SK-N-SH treated with all-trans-retinoic acid at 6 μM for 48 hours (cell line): ENCODE measurements at regions not wholly inside any gene's neighbourhood (a gene's known extent, or its start where the extent isn't known, plus 50 kb on each side); places are given as distances from the start of the nearest gene placed in this dataset.

ENCODE experiments used
- ATAC-seq: fragments of 200-7000 bp; cut with Tn5 transposase; 3 replicates; pipeline ENCODE4 v1.9.1; 2020; ENCODE audit warnings: mild to moderate bottlenecking, moderate library complexity
- BACH2 ChIP-seq: fragments of 250-450 bp; sonication (Bioruptor Pico); IDR thresholded peaks from 2 replicates; pipeline ENCODE4 v1.9.0; 2021; ENCODE audit warnings: mild to moderate bottlenecking, borderline replicate concordance
- CSRNP3 ChIP-seq: fragments of 250-450 bp; sonication (Bioruptor Pico); IDR thresholded peaks from 2 replicates; pipeline ENCODE4 v1.5.1; 2021; ENCODE audit warnings: mild to moderate bottlenecking, moderate library complexity
- ESRRG ChIP-seq: fragments of 250-450 bp; sonication (Bioruptor Pico); IDR thresholded peaks from 2 replicates; pipeline ENCODE4 v1.6.1; 2021; ENCODE audit warnings: mild to moderate bottlenecking
- OSR1 ChIP-seq: fragments of 250-450 bp; sonication (Bioruptor Pico); IDR thresholded peaks from 2 replicates; pipeline ENCODE4 v1.8.0; 2022; ENCODE audit warnings: moderate library complexity, mild to moderate bottlenecking, inconsistent platforms
- POU6F1 ChIP-seq: fragments of 250-450 bp; sonication (Bioruptor Pico); IDR thresholded peaks from 2 replicates; pipeline ENCODE4 v1.8.0; 2021; ENCODE audit warnings: low read depth, mild to moderate bottlenecking, moderate library complexity, borderline replicate concordance
- SNAI2 ChIP-seq: fragments of 250-450 bp; sonication (Bioruptor Pico); IDR thresholded peaks from 2 replicates; pipeline ENCODE4 v1.5.0; 2020; ENCODE audit warnings: mild to moderate bottlenecking, moderate library complexity
- TCF4 ChIP-seq: fragments of 250-450 bp; sonication (Bioruptor Pico); IDR thresholded peaks from 2 replicates; pipeline ENCODE4 v1.8.0; 2021; ENCODE audit warnings: mild to moderate bottlenecking, moderate library complexity, borderline replicate concordance
- TOX ChIP-seq: fragments of 250-450 bp; sonication (Bioruptor Pico); IDR thresholded peaks from 2 replicates; pipeline ENCODE4 v1.8.0; 2021; ENCODE audit warnings: mild to moderate bottlenecking, moderate library complexity, borderline replicate concordance
- ZFP3 ChIP-seq: fragments of 250-450 bp; sonication (Bioruptor Pico); IDR thresholded peaks from 2 replicates; pipeline ENCODE4 v1.5.0; 2020; ENCODE audit warnings: mild to moderate bottlenecking, moderate library complexity
- ZNF70 ChIP-seq: fragments of 450-650 bp; formaldehyde crosslinking; IDR thresholded peaks from 2 replicates; pipeline ENCODE4 v1.5.0; 2020; ENCODE audit warnings: mild to moderate bottlenecking, moderate library complexity
- ZNF8 ChIP-seq: fragments of 450-650 bp; formaldehyde crosslinking; IDR thresholded peaks from 2 replicates; pipeline ENCODE4 v1.5.0; 2020; ENCODE audit warnings: mild to moderate bottlenecking, moderate library complexity
- TF ChIP-seq, protein P1 (sequence below): fragments of 250-450 bp; sonication (Bioruptor Pico); IDR thresholded peaks from 2 replicates; pipeline ENCODE4 v1.5.1; 2020; ENCODE audit warnings: low read depth, mild to moderate bottlenecking, moderate library complexity
- TF ChIP-seq, protein P2 (sequence below): fragments of 250-450 bp; sonication (Bioruptor Pico); IDR thresholded peaks from 2 replicates; pipeline ENCODE4 v1.5.0; 2020; ENCODE audit warnings: mild to moderate bottlenecking, moderate library complexity
- TF ChIP-seq, protein P3 (sequence below): fragments of 250-450 bp; sonication (Bioruptor Pico); IDR thresholded peaks from 2 replicates; pipeline ENCODE4 v1.8.0; 2020; ENCODE audit warnings: mild to moderate bottlenecking, moderate library complexity, borderline replicate concordance

DNA sequence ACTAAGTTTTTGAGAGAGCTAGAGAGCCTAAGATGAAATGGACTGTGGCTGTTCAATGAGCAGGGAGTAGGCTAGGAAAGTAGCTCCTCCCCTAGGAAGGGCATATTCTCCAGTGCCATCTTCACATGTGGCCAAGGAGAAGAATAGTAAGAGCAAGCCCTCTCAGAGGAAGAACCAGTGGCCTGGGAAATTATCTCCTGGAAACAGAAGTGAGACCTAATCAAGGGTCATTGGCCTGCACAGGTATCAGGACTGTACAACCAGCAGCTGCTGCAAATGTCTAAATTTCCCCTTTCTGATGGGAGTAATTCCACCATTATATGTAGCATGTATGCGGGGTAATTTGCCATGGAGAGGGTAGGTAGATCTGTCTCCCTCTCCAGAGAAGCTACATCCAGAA lies 334.8 kb upstream of the RASGEF1B start (continued):
- TF ChIP-seq, protein P1, sequence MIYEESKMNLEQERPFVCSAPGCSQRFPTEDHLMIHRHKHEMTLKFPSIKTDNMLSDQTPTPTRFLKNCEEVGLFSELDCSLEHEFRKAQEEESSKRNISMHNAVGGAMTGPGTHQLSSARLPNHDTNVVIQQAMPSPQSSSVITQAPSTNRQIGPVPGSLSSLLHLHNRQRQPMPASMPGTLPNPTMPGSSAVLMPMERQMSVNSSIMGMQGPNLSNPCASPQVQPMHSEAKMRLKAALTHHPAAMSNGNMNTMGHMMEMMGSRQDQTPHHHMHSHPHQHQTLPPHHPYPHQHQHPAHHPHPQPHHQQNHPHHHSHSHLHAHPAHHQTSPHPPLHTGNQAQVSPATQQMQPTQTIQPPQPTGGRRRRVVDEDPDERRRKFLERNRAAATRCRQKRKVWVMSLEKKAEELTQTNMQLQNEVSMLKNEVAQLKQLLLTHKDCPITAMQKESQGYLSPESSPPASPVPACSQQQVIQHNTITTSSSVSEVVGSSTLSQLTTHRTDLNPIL = no peak
- TF ChIP-seq, all 23 proteins: peak for 0

DNA sequence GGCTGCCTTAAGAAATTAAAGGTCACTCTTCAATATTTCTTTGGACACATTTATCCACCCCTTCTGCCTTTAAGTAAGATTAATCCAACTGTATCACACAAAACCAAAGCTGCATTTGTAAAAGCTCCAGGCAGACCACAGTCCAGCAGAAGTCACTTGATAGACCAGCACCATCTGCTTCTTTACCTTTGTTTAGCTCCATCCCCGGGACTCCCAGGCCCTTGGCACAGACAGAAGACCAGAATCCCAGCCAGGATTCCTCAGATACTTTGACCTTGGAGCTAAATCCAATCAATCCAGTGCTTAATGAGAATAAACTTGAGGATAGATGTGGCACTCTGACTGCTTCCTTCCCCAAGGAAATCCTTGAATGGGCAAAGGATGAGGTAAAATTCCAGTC lies 333.1 kb upstream of the RASGEF1B start:
- no peak for ATAC-seq
- no peak for TF ChIP-seq OSR1
- no peak for TF ChIP-seq TOX (CRISPR knock-in tag)
- no peak for TF ChIP-seq ZFP3 (CRISPR knock-in tag)
- TF ChIP-seq ZNF70 (CRISPR knock-in tag) = no peak
- no peak for TF ChIP-seq BACH2 (CRISPR knock-in tag)
- TF ChIP-seq ESRRG (CRISPR knock-in tag) = no peak
- no peak for TF ChIP-seq CSRNP3
- no peak for TF ChIP-seq SNAI2 (CRISPR knock-in tag)
- TF ChIP-seq ZNF8 (CRISPR knock-in tag) = no peak
- no peak for TF ChIP-seq TCF4 (CRISPR knock-in tag)
- TF ChIP-seq POU6F1 (CRISPR knock-in tag) = no peak

GRCh38 chr4:81802285-81802846 lies 330.7 kb upstream of the RASGEF1B start:
- ATAC-seq = no peak
- TF ChIP-seq ZFP3 (CRISPR knock-in tag) (no peak), CSRNP3 (no peak), ESRRG (CRISPR knock-in tag) (no peak), POU6F1 (CRISPR knock-in tag) (no peak)
- TF ChIP-seq, protein P2, sequence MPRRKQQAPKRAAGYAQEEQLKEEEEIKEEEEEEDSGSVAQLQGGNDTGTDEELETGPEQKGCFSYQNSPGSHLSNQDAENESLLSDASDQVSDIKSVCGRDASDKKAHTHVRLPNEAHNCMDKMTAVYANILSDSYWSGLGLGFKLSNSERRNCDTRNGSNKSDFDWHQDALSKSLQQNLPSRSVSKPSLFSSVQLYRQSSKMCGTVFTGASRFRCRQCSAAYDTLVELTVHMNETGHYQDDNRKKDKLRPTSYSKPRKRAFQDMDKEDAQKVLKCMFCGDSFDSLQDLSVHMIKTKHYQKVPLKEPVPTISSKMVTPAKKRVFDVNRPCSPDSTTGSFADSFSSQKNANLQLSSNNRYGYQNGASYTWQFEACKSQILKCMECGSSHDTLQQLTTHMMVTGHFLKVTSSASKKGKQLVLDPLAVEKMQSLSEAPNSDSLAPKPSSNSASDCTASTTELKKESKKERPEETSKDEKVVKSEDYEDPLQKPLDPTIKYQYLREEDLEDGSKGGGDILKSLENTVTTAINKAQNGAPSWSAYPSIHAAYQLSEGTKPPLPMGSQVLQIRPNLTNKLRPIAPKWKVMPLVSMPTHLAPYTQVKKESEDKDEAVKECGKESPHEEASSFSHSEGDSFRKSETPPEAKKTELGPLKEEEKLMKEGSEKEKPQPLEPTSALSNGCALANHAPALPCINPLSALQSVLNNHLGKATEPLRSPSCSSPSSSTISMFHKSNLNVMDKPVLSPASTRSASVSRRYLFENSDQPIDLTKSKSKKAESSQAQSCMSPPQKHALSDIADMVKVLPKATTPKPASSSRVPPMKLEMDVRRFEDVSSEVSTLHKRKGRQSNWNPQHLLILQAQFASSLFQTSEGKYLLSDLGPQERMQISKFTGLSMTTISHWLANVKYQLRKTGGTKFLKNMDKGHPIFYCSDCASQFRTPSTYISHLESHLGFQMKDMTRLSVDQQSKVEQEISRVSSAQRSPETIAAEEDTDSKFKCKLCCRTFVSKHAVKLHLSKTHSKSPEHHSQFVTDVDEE = no peak

DNA sequence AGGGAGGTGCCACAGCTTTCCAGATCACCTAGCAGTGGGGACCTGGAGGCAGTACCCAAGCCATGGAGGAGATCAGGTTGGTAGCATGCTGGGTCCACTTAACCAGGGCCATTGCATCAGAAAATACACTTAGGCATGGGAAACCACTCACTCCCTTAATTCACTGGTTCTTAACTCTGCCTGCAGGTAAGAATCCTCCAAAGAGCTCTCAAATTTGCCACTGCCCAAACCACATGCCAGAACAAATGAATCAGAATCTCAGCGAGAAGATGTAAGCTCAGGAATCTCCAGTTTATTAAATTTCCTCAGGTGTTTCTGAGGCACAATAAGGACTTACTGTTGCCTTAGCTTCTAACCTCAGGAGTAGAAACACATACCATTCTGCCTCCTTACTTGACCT lies 327.7 kb upstream of the RASGEF1B start:
- TF ChIP-seq, protein P3, sequence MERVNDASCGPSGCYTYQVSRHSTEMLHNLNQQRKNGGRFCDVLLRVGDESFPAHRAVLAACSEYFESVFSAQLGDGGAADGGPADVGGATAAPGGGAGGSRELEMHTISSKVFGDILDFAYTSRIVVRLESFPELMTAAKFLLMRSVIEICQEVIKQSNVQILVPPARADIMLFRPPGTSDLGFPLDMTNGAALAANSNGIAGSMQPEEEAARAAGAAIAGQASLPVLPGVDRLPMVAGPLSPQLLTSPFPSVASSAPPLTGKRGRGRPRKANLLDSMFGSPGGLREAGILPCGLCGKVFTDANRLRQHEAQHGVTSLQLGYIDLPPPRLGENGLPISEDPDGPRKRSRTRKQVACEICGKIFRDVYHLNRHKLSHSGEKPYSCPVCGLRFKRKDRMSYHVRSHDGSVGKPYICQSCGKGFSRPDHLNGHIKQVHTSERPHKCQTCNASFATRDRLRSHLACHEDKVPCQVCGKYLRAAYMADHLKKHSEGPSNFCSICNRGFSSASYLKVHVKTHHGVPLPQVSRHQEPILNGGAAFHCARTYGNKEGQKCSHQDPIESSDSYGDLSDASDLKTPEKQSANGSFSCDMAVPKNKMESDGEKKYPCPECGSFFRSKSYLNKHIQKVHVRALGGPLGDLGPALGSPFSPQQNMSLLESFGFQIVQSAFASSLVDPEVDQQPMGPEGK (CRISPR knock-in tag) = no peak
- no peak for ATAC-seq
